Activated T-cell treated with anti-CD3 and anti-CD28 coated beads for 24 hours (primary cell): ENCODE measurements at regions not wholly inside any gene's neighbourhood (a gene's known extent, or its start where the extent isn't known, plus 50 kb on each side); places are given as distances from the start of the nearest gene placed in this dataset.
A peak's percentile ranks its signal among the peaks of the same experiment; 100 is the strongest.

Experiments used
- DNase-seq: peaks from one replicate; pipeline ENCODE4 v3.0.0-alpha.2; 2020; ENCODE audit warnings: low read depth

DNA sequence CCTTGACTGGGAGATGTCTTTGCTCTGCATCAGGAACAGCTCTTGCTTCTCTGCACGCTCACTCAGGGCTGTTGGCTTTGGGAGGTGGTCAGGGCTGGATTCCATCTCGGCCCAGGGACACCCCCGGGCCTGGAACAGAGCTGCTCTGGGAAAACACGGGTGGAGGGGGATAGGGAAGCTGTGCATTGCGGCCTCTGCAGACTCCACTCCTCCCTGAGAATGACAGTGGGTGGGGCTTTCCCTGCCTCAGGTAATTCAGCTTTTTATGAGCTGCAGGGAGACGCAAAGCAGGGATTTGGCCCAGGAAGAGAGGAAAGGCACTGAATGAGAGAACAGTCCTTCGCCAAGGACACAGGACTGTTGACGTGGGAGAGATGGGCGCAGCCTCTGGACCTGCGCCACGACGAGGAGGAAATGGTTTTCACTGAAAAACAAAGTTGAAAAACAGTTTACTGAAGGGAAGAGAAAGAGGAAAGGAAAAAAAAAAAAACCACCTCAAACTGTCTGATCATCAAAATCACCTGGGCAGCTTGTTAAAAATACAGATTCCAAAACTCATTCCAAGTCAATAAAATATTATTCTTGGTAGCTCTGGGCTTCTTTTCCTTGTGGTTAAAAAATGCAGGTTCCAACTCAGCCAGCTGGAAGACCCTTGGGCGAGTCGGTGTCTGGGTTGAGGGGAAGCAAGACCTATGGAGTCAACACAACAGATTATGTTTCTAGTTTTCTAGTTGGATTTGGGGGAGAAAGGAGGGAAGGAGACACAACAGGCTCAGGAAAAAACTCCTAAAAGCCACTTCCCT is 194.0 kb downstream of the ZFP36L2 start:
- DNase-seq: no peak

GRCh38 chr2:43031471-43032212 is 194.8 kb downstream of the ZFP36L2 start:
- no peak for DNase-seq

DNA sequence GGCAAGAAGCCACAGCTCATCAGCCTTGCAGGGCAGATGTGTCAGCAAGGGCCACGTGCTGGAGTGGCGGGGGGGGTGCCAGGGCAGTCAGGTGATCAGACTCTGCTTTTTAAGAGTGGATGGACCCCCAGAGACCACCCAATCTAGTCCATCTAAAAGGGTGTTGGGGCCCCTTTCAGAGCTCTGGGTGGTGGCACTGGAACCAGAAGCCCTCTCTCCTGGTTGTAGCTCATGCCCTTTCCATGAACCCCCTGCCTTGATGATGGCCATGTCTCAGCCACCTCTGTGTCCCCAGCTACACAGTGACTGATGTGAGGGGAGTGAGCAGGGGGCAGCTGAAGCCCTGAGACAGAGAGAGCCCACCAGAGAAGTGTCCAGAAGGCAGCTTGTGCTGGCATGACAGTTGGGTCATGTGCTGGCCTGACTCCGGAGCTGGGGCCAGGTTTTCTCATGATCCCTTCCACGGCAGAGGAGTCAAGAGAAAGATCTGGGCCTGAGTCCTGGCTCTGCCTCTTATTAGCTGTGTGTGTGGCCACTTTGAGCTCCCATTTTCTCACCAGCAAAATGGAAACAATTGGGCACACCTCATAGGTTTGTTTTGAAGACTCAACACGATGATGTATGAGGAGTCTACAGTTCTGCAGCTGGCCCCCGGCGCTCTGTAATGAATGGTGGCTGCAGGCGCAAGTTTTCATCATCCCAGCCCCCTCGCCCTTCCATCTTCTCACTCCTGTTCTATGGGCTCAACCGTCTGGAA is 195.7 kb downstream of the ZFP36L2 start:
- DNase-seq: no peak

- no peak for DNase-seq
These were observed 197.2 kb downstream of the ZFP36L2 start for GRCh38 chr2:43029186-43029585.

DNA sequence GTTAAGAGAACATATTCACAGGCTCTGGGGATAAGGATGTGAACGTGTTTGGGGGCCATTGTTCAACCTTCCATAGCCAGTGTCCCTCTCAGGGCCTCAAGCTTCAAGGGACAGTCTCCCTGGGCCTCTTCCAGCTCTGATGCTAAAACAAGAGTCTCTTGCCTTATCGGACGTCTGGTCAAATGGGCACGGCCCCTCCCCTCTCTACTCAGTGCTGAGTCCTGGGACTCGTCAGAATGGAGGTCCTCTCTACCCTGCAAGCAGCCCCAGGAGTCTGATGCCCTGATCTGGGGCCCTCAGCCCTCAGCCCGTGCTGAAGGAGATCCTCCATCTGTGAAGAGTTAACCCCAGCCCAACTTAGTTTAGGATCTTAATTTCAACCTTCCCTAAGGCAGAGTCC is 198.2 kb downstream of the ZFP36L2 start:
- no peak for DNase-seq

DNA sequence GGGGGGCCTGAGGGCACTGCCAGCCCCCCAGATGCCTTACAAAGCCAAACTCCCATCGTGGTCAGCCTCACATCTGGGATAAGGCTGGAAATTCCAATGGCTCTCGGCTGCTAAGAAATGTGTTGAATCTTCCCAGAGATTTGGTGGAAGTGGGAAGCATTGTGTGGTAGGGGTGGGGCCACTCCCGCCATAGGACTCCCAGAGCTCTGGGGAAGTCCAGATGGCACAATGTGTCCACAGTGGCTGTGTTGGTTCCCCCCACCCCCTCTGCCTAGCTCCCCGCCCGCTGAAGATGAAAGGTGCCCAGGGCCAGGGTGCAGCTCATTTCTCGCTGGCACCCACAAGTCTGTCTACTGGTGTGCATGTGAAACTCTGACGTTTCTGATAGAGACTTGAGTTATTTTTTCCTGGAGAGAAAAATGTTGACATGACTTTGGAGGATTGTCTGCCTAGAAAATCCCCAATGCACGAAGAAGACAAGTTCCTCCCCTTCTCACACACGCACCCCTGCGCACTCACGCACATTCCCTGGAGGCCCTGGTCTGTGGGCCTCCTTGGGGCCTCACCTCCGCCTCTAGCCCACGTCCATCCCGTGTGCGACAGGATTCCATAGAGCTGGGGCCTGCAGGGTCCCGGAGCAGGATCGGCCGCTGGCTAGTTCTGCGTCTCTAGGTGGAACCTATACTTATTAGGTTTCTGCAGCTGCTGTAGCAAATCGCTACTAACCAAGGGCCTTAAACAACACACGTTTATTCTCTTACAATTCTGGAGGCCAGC is 199.1 kb downstream of the ZFP36L2 start:
- no peak for DNase-seq

DNA sequence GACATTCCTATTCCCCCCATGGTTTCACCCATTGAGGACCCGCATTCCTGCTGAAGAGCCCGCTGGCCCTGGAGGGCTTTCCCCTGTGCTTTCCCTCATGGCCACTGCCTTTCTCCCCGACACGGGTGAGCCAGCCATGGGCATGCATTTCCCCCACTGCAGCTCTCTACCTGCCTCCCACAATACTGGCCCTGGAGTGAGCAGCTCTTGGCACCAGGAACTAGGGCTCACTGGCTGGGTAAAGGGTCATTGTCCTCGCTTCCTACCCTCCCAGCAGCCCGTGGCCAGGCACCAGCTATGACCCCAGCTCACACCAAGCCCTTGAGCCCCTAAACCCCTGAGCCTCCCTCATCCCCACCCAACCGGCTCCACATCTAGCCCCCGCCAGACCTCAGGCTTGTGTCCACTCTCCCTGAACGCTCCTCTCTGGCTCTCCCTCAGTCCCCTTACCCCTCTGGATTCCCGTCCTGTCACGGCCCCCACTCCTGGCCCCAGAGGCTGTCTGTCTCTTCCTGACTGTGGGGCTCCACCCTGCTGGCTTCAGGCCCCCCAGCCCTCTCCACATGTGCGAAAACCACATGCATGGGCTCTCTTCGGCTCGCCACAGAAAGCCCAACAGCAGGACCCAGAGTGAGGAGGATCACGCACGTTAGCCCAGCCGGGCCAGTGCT is 199.8 kb downstream of the ZFP36L2 start:
- DNase-seq: no peak

- DNase-seq: no peak
These were observed 200.6 kb downstream of the ZFP36L2 start for GRCh38 chr2:43025709-43026295.

- DNase-seq: peak; percentile 14
These were observed 201.8 kb downstream of the ZFP36L2 start for GRCh38 chr2:43024515-43025011.

- no peak for DNase-seq
These were observed 202.5 kb downstream of the ZFP36L2 start for GRCh38 chr2:43023791-43024514.

DNA sequence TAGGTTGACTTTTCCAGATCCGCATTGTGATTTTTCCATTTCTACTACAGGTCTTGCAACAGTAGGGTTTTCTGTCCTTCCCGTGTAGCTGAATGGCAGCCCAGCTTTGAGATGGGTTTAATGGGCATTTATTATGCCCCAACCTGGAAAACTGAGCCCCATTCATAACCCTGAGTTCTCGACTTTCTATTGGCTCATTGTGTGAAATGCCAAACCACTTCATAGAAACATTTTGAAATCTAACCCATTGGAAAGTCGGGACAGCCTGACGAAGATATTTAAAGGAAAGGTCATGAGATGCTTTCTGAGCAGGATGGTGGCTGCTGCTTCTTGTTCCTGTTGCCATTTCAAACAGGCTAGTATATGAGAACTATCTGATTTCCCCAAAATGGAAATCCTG is 203.5 kb downstream of the ZFP36L2 start:
- DNase-seq: no peak

DNA sequence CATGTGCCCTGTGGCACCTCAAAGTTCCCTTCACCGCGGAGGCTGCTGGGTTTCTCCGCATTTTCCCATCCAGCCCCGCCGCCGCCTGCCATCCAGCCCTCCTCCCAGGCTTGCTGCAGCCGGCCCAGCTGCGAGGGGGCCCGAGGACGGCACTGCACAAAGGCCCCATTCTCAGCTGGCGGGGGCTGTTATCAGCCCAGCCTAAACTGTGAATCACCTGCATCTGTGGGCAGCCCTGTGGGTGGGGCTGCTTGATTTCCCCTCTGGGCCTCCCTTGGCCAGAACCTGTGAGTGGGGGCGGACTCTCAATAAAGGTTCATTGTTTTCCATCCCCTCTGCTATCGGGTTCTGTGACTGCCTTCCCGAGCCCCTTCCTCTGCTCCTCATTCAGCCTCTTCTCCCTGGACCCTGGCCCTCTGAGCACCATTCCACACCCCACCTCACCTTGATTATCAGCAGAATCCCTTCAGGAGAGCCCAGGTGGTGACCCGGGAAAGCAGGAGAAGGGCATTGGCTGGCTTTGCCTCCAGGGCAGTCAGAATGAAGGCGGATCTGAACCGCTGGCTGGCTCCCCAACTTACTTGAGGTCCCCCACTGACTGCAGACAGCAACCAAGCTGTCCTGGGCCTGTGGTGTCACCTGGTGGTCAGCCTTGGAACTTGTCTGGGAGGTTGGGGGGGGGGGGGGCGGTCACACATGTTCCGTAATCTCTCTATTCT is 204.5 kb downstream of the ZFP36L2 start:
- DNase-seq: no peak

- DNase-seq: no peak
These were observed 205.3 kb downstream of the ZFP36L2 start for GRCh38 chr2:43020990-43021669.

DNA sequence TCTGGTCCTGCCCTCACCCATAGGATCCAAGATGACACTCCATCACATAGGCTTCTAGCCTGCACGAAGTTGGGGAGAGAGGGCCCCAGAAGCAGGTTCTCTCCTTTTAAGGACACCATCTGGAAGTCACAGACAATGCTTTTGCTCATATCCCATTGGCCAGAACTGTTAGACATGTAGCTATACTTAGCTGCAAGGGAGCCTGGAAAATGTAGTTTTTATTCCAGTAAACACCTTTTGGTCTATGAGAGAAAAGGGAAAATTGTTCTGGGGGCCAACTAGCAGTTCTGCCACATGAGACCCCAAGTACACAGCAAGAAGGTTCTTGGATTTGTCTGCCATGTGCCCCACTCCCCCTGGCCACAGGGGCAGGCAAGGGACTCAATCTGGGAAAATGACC is 206.1 kb downstream of the ZFP36L2 start:
- no peak for DNase-seq

- DNase-seq: no peak
These were observed 206.7 kb downstream of the ZFP36L2 start for GRCh38 chr2:43019536-43020183.

DNA sequence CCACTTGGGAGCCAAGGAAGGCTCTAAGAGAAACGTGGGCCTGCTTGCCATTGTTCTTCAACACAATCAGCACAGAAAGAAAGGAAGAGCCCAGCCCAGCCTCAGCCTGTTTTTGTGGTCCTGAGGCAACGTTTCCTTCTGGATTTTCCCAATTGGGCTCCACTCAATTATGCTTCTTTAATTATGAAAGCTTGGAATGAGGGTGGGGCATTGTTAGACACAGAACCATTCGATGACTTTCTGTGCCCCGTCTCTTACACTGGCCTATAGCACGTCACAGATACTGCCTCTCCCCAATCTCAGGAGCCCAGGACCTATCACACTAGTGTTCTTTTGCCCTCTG is 207.4 kb downstream of the ZFP36L2 start:
- no peak for DNase-seq

- no peak for DNase-seq
These were observed 208.0 kb downstream of the ZFP36L2 start for GRCh38 chr2:43018179-43019024.
